Cardiac fibroblast (primary cell): ENCODE measurements at regions not wholly inside any gene's neighbourhood (a gene's known extent, or its start where the extent isn't known, plus 50 kb on each side); places are given as distances from the start of the nearest gene placed in this dataset.

ENCODE experiments used
- DNase-seq, 2 donors: peaks; one replicate each; pipeline versions ENCODE4 v3.0.0 to v3.0.0-alpha.2; 2010; ENCODE audit warnings: low read depth in 2 of 2
- H3K4me3 ChIP-seq, 2 donors: replicated peaks in 1 of 2; 1 replicate in 1 of 2; 2 replicates in 1 of 2; pipeline ENCODE4 v1.5.1; 2011; ENCODE audit warnings: low read depth in 2 of 2, low read length in 2 of 2, mild to moderate bottlenecking in 2 of 2, moderate library complexity in 1 of 2
- CTCF ChIP-seq: IDR thresholded peaks from one replicate; pipeline ENCODE4 v1.5.1; 2011; ENCODE audit warnings: low read depth, mild to moderate bottlenecking, low read length, inconsistent platforms

GRCh38 chr13:91115776-91116175 lies 231.7 kb upstream of the MIR17HG start:
- DNase-seq: no peak
- no peak overlapping the region for H3K4me3 ChIP-seq
- no peak for TF ChIP-seq CTCF

DNA sequence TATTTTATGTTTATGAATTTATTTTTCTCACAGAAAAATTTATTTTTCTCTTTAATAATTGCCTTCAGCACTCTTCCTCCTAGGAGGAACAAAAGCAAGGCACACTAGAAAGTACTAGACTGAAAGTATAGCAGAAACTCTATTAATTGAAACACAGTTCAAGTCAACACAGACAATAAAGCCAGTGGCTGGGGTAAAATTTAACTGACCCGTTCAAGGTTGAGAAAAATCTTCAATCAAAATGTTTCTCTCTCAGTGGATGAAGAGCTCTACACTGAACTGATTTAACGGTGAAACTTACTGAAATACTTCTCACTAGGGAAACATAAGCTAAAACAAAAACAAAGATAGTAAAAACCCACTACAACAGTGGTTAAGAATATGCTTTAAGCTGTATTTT lies 230.1 kb upstream of the MIR17HG start:
- no peak for TF ChIP-seq CTCF
- no peak overlapping the region for H3K4me3 ChIP-seq
- no peak for DNase-seq

GRCh38 chr13:91119643-91120042 lies 227.8 kb upstream of the MIR17HG start:
- DNase-seq: no peak
- TF ChIP-seq CTCF: no peak
- H3K4me3 ChIP-seq: no peak overlapping the region

DNA sequence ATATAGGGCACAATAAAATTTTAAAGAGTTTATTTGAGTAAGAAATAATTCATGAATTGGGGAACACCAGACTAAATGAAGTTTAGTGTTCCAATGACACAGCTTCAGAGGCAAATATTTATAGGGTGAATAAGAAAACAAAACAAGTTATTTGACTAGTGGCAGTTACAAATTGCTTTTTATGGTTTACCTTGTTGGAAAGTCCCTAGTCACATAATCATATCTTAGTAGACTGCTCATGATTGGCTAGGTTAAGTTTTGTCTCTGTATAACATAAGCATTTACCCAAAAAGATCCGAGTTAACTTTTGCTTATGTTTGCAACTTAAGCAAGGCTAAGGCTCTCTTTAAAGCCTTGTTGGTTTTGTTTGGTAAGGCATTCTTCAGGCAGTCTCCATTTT lies 224.7 kb upstream of the MIR17HG start:
- DNase-seq: no peak

GRCh38 chr13:91123456-91124127 lies 223.9 kb upstream of the MIR17HG start:
- H3K4me3 ChIP-seq: no peak overlapping the region
- DNase-seq: peak in 1 of 2 donors; percentile 36
- TF ChIP-seq CTCF: no peak

More for the DNA sequence above, 224.7 kb upstream of the MIR17HG start:
- no peak for TF ChIP-seq CTCF
- no peak overlapping the region for H3K4me3 ChIP-seq

DNA sequence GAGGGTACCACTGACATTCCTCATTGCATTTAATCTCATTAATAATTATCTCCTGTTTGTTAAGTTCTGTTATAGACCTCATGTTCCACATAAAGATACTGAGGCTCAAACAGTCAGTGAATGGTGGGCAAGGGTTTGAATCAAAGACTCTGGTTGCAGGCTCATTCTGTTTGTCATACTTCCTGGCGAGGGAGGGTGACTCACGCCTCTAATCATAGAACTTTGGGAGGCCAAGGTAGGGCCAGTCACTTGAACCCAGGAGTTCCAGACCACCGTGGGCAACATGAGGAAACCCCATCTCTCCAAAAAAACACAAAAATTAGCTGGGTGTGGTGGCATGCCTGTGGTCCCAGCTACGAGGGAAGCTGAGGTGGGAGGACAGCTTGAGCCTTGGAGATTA lies 220.7 kb upstream of the MIR17HG start:
- no peak overlapping the region for H3K4me3 ChIP-seq
- no peak for TF ChIP-seq CTCF
- peak in 1 of 2 donors; percentile 8 for DNase-seq

DNA sequence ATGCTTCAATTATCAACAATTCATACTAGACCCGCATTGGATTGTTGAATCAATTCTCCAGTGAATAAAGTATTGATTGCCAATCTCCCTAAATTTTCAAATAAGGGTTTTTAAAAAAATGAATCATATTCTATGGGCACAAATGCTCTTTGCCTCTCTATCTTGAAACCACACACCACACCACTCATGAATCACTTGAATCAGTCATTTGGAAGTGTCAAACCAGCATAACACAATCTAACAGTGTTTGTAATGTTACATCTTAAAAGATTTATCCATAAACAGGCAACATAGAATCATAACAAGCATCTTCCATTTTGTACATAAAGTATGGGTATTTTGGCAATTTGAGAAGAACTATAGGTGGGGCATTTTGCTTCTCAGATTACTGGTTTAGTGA lies 219.5 kb upstream of the MIR17HG start:
- TF ChIP-seq CTCF: no peak
- no peak overlapping the region for H3K4me3 ChIP-seq
- no peak for DNase-seq
